Upper lobe of right lung (tissue), 1 donor: ENCODE measurements at regions not wholly inside any gene's neighbourhood (a gene's known extent, or its start where the extent isn't known, plus 50 kb on each side); places are given as distances from the start of the nearest gene placed in this dataset.

Experiments used
- ATAC-seq: fragments of 200-7000 bp; cut with Tn5 transposase; one replicate; pipeline ENCODE4 v1.9.1; 2020; ENCODE audit warnings: mild to moderate bottlenecking, moderate library complexity
- DNase-seq: peaks from one replicate; pipeline ENCODE4 v3.0.0-alpha.2; 2020
- H3K27ac ChIP-seq: fragments of 200-600 bp; one replicate; pipeline ENCODE4 v1.8.0; 2022
- H3K27me3 ChIP-seq: fragments of 200-600 bp; one replicate; pipeline ENCODE4 v1.8.0; 2022; ENCODE audit warnings: mild to moderate bottlenecking
- H3K36me3 ChIP-seq: fragments of 200-600 bp; one replicate; pipeline ENCODE4 v1.8.0; 2022
- H3K4me1 ChIP-seq: fragments of 200-600 bp; one replicate; pipeline ENCODE4 v1.8.0; 2022
- H3K4me3 ChIP-seq: fragments of 200-600 bp; one replicate; pipeline ENCODE4 v1.8.0; 2022; ENCODE audit warnings: mild to moderate bottlenecking
- H3K9me3 ChIP-seq: fragments of 200-600 bp; one replicate; pipeline ENCODE4 v1.8.0; 2022
- CTCF ChIP-seq: fragments of 200-600 bp; IDR thresholded peaks from one replicate; pipeline ENCODE4 v1.8.0; 2022; ENCODE audit warnings: antibody characterized with exemption
- intact Hi-C: fragments of 100-400 bp; cut with DNase I; formaldehyde crosslinking; loops from one replicate; pipeline ENCODE4 v1.11.0; 2022
- donor health status: DM: no; HTN: yes; CAD: no; lungs with severe emphysema.

- Histone ChIP-seq H3K36me3 (no peaks in the 10 kb centered on the region), H3K9me3 (no peaks in the 10 kb centered on the region), H3K27ac (no peak overlapping the region), H3K4me1 (no peaks in the 10 kb centered on the region), H3K4me3 (no peak overlapping the region), H3K27me3 (peaks cover 9% of the 10 kb centered on the region)
- no peak for DNase-seq
- TF ChIP-seq CTCF, result no peak
- intact Hi-C loops, result no loop called here
- peak; percentile 81 for ATAC-seq
Measured at GRCh38 chr6:14187406-14187805, 69.8 kb downstream of the CD83 start.

- Histone ChIP-seq H3K9me3 (no peaks in the 10 kb centered on the region), H3K4me3 (no peak overlapping the region), H3K27ac (no peak overlapping the region), H3K27me3 (peaks cover 3% of the 10 kb centered on the region), H3K4me1 (no peaks in the 10 kb centered on the region), H3K36me3 (no peaks in the 10 kb centered on the region)
- ATAC-seq (no peak), DNase-seq (no peak)
- intact Hi-C loops, result no loop called here
- no peak for TF ChIP-seq CTCF
Measured at GRCh38 chr6:14189074-14189473, 71.5 kb downstream of the CD83 start.

GRCh38 chr6:14190191-14190928 lies 72.8 kb downstream of the CD83 start:
- Histone ChIP-seq H3K9me3 (no peaks in the 10 kb centered on the region), H3K4me3 (no peak overlapping the region), H3K27ac (no peak overlapping the region), H3K4me1 (no peaks in the 10 kb centered on the region), H3K27me3 (no peaks in the 10 kb centered on the region), H3K36me3 (no peaks in the 10 kb centered on the region)
- intact Hi-C loops, result no loop called here
- TF ChIP-seq CTCF, result no peak
- ATAC-seq, result no peak
- no peak for DNase-seq

GRCh38 chr6:14190929-14191224 lies 73.3 kb downstream of the CD83 start:
- Histone ChIP-seq H3K4me3 (no peak overlapping the region), H3K4me1 (no peaks in the 10 kb centered on the region), H3K27me3 (no peaks in the 10 kb centered on the region), H3K36me3 (no peaks in the 10 kb centered on the region), H3K27ac (no peak overlapping the region), H3K9me3 (no peaks in the 10 kb centered on the region)
- no peak for DNase-seq
- no peak for TF ChIP-seq CTCF
- ATAC-seq, result no peak
- intact Hi-C loops, result no loop called here

GRCh38 chr6:14191761-14192160 lies 74.2 kb downstream of the CD83 start:
- Histone ChIP-seq H3K4me3 (no peak overlapping the region), H3K27ac (no peak overlapping the region), H3K27me3 (no peaks in the 10 kb centered on the region), H3K4me1 (no peaks in the 10 kb centered on the region), H3K9me3 (no peaks in the 10 kb centered on the region), H3K36me3 (no peaks in the 10 kb centered on the region)
- intact Hi-C loops, result no loop called here
- DNase-seq (no peak), ATAC-seq (no peak)
- no peak for TF ChIP-seq CTCF

- H3K27me3 ChIP-seq, result no peaks in the 10 kb centered on the region
- H3K36me3 ChIP-seq, result no peaks in the 10 kb centered on the region
- ATAC-seq (no peak), DNase-seq (no peak)
- no peak overlapping the region for H3K4me3 ChIP-seq
- no peak for TF ChIP-seq CTCF
- H3K9me3 ChIP-seq, result no peaks in the 10 kb centered on the region
- intact Hi-C loops, result no loop called here
- no peaks in the 10 kb centered on the region for H3K4me1 ChIP-seq
- no peak overlapping the region for H3K27ac ChIP-seq
Measured at GRCh38 chr6:14192216-14192788, 74.7 kb downstream of the CD83 start.
